Activated T-helper 1 cell treated with anti-CD3 and anti-CD28 coated beads, Interleukin-12 subunit alpha, Interleukin-12 subunit beta, Interleukin-2, Interleukin-4 antibody, amounts not matched to agents 30 ng/mL and 10 ng/mL and 1 ng/mL, durations not matched to agents 14 hours and 24 hours and 36 hours (primary cell): ENCODE measurements at regions not wholly inside any gene's neighbourhood (a gene's known extent, or its start where the extent isn't known, plus 50 kb on each side); places are given as distances from the start of the nearest gene placed in this dataset.

Experiments used
- DNase-seq: peaks from one replicate; pipeline ENCODE4 v3.0.0; 2021; ENCODE audit warnings: low spot score
- H3K27ac Mint-ChIP-seq: one replicate; pipeline ENCODE4 v1.8.0; 2021; ENCODE audit warnings: mild to moderate bottlenecking, mixed read lengths
- H3K27me3 Mint-ChIP-seq: one replicate; pipeline ENCODE4 v1.8.0; 2022; ENCODE audit warnings: mild to moderate bottlenecking, moderate library complexity, mixed read lengths; ENCODE audit not compliant: insufficient read depth
- H3K36me3 Mint-ChIP-seq: one replicate; pipeline ENCODE4 v1.8.0; 2021; ENCODE audit warnings: low read depth, mixed read lengths
- H3K4me1 Mint-ChIP-seq: one replicate; pipeline ENCODE4 v1.8.0; 2021; ENCODE audit warnings: low read depth, mixed read lengths
- H3K4me3 Mint-ChIP-seq: one replicate; pipeline ENCODE4 v1.8.0; 2021; ENCODE audit warnings: mild to moderate bottlenecking, moderate library complexity, mixed read lengths
- H3K9me3 Mint-ChIP-seq: one replicate; pipeline ENCODE4 v1.8.0; 2021; ENCODE audit warnings: mixed read lengths
- intact Hi-C: fragments of 100-400 bp; cut with micrococcal nuclease; formaldehyde crosslinking; loops from one replicate; pipeline ENCODE4 v1.15.1; 2024

DNA sequence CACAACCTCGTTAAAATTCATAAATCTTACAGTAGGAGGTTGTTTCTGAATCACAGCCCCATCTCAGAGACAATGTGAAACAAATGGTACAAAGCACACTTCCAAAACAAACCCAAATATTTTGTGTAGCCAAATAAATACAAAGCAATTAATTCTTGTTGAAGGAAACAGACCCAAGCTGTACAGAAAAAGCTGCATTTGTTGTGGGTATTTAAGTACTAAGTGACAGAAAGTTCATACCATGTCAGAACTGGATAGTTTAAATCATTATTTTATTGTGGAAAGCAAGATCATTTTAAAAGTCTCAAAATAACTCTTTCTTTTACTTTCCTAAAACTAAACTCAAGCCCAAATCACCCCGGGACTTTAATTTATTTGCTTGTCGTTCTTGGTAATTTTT, 570.7 kb downstream of the ELAVL2 start:
- H3K4me3 Mint-ChIP-seq = no peak overlapping the region
- DNase-seq = no peak
- no peak overlapping the region for H3K27ac Mint-ChIP-seq
- H3K9me3 Mint-ChIP-seq = peaks cover 22% of the 10 kb centered on the region
- intact Hi-C loops = no loop called here
- H3K36me3 Mint-ChIP-seq = no peaks in the 10 kb centered on the region
- H3K27me3 Mint-ChIP-seq = no peaks in the 10 kb centered on the region
- no peaks in the 10 kb centered on the region for H3K4me1 Mint-ChIP-seq

DNA sequence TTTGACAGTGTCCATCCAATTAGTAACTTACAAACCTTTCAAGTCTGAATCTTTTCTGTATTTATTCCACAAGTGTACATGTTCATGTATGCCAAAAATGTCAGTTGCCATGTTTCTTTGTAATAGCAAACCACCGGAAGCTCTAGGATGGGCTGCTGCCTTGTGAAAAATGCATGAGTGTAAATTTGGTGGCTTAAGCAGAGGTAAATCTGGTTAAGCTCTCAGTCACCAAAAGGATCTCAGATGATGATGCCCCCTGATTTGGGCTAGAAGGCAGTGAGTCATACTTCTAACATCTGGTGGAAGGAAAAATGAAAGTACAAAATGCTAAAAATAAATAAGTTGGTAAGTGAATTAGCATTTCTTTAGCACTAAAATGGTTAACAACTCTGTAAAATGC, 567.5 kb downstream of the ELAVL2 start:
- Mint-ChIP-seq H3K36me3 (no peaks in the 10 kb centered on the region), H3K27ac (no peak overlapping the region), H3K27me3 (no peaks in the 10 kb centered on the region), H3K4me3 (no peak overlapping the region), H3K4me1 (no peaks in the 10 kb centered on the region), H3K9me3 (peaks cover 11% of the 10 kb centered on the region)
- DNase-seq = no peak
- intact Hi-C loops = no loop called here

DNA sequence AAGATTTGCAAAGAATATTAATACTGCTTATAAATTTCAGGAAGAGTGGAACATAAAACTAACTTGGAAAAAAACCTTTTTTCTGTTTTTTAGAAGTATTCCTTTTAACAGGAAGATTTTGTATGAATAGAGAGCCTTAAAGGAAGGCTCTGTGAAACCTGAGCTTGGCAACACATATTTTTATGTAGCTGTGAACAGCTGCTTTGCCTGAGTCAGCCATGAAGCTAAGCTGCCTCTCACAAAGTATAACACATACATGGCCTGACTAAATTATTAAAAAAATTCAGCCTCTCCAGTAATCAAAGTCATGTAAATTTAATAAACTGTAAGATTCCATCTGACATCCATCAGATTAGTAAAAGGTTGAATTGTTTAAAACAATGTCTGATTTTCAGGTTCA, 547.5 kb downstream of the ELAVL2 start:
- intact Hi-C loops = no loop called here
- H3K4me1 Mint-ChIP-seq = no peaks in the 10 kb centered on the region
- no peak for DNase-seq

DNA sequence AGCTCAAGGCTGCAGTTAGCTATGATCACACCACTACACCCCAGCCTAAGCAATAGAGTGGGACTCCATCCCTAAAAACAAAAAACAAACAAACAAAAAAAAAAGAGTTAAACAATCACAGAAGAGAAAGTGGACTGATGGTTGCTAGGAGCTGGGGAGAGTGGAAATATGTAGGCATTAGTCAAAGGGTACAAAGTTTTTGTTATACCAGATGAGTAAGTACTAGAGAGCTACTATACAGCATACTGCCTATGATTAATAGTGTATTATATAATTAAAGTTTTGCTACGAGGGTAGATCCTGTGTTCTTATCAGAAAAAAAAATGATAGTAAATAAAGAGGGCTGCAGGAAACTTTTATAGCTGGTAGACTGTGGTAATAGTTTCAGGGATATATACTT, 538.6 kb downstream of the ELAVL2 start:
- no peak overlapping the region for H3K27ac Mint-ChIP-seq
- DNase-seq = no peak
- H3K9me3 Mint-ChIP-seq = peaks cover 4% of the 10 kb centered on the region
- no peaks in the 10 kb centered on the region for H3K36me3 Mint-ChIP-seq
- H3K27me3 Mint-ChIP-seq = no peaks in the 10 kb centered on the region
- intact Hi-C loops = no loop called here
- no peaks in the 10 kb centered on the region for H3K4me1 Mint-ChIP-seq
- H3K4me3 Mint-ChIP-seq = no peak overlapping the region

More for the DNA sequence above, 547.5 kb downstream of the ELAVL2 start:
- Mint-ChIP-seq H3K27me3 (no peaks in the 10 kb centered on the region), H3K9me3 (no peaks in the 10 kb centered on the region), H3K27ac (no peak overlapping the region), H3K4me3 (no peak overlapping the region), H3K36me3 (no peaks in the 10 kb centered on the region)

DNA sequence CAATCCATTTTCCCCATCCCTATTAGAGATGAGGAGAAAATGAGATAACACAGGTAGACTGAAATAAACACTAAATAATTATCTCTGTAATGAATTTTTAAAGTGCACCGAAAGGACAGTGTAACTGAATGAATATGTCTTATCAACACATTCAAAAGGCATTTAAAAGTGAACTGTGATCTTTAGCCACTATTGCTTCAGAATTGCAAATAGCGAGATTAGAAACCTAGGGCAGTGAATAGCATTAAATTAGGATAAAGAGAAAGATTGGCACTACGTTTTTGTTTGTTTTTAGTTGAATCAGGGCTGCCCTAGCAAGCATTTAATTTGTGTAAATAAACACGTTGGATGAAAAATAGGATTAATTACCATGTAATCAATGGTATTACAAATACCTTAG, 537.5 kb downstream of the ELAVL2 start:
- Mint-ChIP-seq H3K36me3 (no peaks in the 10 kb centered on the region), H3K27ac (no peak overlapping the region), H3K4me3 (no peak overlapping the region), H3K4me1 (no peaks in the 10 kb centered on the region), H3K9me3 (peaks cover 4% of the 10 kb centered on the region), H3K27me3 (no peaks in the 10 kb centered on the region)
- intact Hi-C loops = no loop called here
- no peak for DNase-seq

DNA sequence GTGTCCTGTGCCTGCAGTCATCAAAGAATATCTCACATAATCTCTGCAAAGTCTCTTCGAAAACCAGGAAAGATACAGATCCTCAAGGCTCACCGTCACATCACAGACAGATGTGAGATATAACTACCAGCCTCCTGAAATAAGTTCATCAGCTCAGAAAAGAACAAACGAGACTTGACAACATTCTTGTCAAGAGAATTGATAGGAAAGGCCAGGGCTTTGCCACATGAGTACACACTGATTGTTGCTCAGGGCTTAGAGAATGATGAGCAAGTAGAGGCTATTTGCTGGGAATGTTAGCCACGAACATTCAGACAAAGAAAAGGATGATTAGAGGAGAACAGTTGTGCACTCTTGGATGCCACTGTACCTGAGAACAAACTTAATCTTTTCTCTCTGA, 535.1 kb downstream of the ELAVL2 start:
- no peaks in the 10 kb centered on the region for H3K27me3 Mint-ChIP-seq
- no peak overlapping the region for H3K27ac Mint-ChIP-seq
- intact Hi-C loops = no loop called here
- no peaks in the 10 kb centered on the region for H3K36me3 Mint-ChIP-seq
- no peak for DNase-seq
- no peak overlapping the region for H3K4me3 Mint-ChIP-seq
- peaks cover 4% of the 10 kb centered on the region for H3K9me3 Mint-ChIP-seq
- no peaks in the 10 kb centered on the region for H3K4me1 Mint-ChIP-seq

DNA sequence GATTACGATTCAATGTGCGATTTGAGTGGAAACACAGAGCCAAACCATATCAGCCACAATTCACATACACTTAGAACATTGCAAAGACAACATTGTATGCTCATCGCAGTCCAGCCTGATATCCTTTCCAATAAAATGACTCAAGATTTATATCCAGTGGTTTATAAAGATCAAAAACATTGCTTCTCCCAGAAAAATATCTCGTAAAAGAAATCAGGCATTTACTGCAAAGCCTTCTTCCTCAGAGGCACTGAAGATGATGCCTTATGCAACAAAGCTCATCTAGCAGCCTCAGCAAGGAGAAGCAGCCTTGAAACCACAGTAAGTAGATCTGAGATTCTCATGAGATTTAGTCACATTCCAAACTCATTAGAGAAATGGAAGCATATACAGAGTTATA, 523.8 kb downstream of the ELAVL2 start:
- H3K4me1 Mint-ChIP-seq = no peaks in the 10 kb centered on the region
- H3K4me3 Mint-ChIP-seq = no peak overlapping the region
- intact Hi-C loops = no loop called here
- H3K36me3 Mint-ChIP-seq = no peaks in the 10 kb centered on the region
- peaks cover 13% of the 10 kb centered on the region for H3K9me3 Mint-ChIP-seq
- H3K27me3 Mint-ChIP-seq = no peaks in the 10 kb centered on the region
- H3K27ac Mint-ChIP-seq = no peak overlapping the region
- DNase-seq = no peak

DNA sequence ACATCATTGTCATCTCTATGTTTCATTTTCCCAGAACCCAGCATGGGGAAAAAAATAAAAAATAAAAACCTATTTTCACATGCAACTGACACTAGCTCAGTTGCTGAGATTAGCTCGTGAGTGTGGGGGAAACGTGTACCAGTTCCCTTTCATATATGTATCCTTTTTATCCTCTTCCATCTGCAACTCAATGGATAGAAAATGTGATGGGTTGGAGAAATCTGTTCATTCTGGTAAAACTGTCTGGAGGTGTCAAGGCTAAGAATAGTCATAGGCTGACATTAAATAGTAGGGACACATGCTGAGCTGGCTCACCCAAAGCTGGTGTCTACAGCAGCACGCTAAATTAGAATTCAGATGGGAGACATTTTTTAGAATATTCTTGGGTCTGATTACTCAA, 519.3 kb downstream of the ELAVL2 start:
- H3K36me3 Mint-ChIP-seq = no peaks in the 10 kb centered on the region
- no peaks in the 10 kb centered on the region for H3K27me3 Mint-ChIP-seq
- no peak overlapping the region for H3K27ac Mint-ChIP-seq
- intact Hi-C loops = no loop called here
- DNase-seq = no peak
- no peaks in the 10 kb centered on the region for H3K4me1 Mint-ChIP-seq
- peaks cover 13% of the 10 kb centered on the region for H3K9me3 Mint-ChIP-seq
- H3K4me3 Mint-ChIP-seq = no peak overlapping the region

DNA sequence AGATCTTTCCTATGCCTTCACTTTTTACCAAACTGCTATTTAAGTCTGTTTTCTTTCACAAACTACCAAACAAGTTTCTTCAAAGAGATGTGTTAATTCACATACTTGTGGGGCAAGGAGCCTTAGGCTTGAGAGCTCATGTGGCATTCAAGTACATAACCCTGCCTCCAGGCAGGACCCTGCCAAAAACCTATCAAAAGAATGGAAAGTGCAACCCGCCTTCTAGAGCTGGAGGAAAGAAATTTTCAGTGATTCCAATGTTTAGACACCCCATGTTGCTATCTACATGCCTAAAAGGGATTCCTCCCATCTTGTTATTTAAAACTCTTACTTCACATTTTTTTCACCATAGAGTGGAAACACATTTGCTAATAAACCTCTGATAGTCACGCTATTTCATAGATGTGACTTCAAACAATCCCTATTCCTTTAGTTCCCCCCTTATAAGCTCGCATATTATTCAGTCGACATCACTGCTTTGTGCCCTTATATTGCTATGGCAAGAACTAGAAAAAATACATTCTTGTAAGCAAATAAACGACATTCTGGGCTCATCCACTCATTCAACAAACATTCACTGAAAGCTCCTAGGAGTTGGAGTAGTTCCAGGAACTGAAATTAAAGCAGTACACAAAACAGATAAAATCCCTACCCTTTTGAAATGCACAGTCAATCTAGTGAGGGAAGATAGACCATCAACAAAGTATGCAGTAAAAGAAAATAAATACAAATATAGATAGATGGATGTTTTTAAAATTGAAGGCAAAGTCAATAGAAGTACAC, 518.1 kb downstream of the ELAVL2 start:
- no peaks in the 10 kb centered on the region for H3K4me1 Mint-ChIP-seq
- intact Hi-C loops = no loop called here

DNA sequence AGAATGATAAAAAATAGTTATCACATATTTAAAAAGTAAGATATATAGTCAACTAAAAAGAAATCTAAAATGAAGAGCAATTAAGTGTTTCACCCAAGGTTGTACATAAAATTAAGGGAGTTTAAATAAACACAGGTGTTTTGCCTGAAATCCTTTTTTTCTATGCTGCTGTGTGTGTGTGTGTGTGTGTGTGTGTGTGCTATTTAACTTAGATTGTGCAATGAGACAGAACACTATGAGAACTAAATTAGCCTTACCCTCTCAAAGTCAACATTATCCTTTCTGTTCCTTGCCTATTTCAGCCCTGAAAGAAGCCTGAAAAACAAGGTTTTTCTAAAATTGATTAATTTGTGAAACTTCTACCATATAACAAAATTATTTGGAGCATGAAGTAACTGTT, 516.2 kb downstream of the ELAVL2 start:
- H3K9me3 Mint-ChIP-seq = peaks cover 14% of the 10 kb centered on the region
- DNase-seq = no peak
- intact Hi-C loops = no loop called here
- no peaks in the 10 kb centered on the region for H3K27me3 Mint-ChIP-seq
- H3K4me1 Mint-ChIP-seq = no peaks in the 10 kb centered on the region
- H3K27ac Mint-ChIP-seq = no peak overlapping the region
- no peak overlapping the region for H3K4me3 Mint-ChIP-seq
- no peaks in the 10 kb centered on the region for H3K36me3 Mint-ChIP-seq

More for the DNA sequence above, 518.1 kb downstream of the ELAVL2 start:
- H3K27me3 Mint-ChIP-seq = no peaks in the 10 kb centered on the region
- peaks cover 18% of the 10 kb centered on the region for H3K9me3 Mint-ChIP-seq
- no peak overlapping the region for H3K27ac Mint-ChIP-seq
- no peak overlapping the region for H3K4me3 Mint-ChIP-seq
- no peak for DNase-seq
- H3K36me3 Mint-ChIP-seq = no peaks in the 10 kb centered on the region

DNA sequence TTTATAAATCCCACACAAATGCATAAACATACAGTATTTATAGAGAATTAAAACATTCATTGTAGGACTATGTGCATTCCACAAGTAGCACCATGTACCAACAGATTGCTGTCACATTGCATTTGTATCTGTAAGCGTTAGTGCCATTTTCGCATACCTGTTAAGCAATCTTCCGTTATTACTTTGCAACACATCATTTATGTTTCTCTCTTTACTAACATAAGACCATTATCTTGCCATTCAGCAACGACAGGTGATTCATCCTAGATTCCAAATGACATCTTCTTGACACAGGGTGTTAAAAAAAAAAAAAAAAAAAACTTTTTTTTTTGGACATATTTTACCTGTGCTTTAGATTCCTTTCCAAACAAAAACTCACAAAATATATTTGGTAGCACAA, 511.8 kb downstream of the ELAVL2 start:
- Mint-ChIP-seq H3K36me3 (no peaks in the 10 kb centered on the region), H3K9me3 (peaks cover 5% of the 10 kb centered on the region), H3K27ac (no peak overlapping the region), H3K4me1 (no peaks in the 10 kb centered on the region), H3K27me3 (no peaks in the 10 kb centered on the region), H3K4me3 (no peak overlapping the region)
- intact Hi-C loops = no loop called here
- no peak for DNase-seq

DNA sequence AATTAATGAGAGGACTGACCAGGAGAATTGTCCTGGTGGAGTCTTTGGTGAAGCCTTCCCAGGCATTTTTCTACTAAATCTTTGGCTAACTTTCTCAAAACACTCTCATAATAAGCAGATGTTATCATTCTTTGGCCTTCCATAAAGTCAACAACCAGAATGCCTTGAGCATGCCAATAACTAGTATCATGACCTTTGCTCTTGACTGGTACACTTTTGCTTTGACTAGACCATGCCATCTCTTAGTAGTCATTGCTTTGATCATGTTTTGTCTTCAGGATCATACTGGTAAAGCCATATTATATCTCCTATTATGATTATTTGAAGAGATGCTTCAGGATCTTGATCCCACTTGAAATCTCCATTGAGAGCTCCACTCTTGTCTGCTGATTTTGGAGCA, 506.9 kb downstream of the ELAVL2 start:
- DNase-seq = no peak
- Mint-ChIP-seq H3K4me1 (no peaks in the 10 kb centered on the region), H3K9me3 (peaks cover 5% of the 10 kb centered on the region), H3K27ac (no peak overlapping the region), H3K4me3 (no peak overlapping the region), H3K36me3 (no peaks in the 10 kb centered on the region), H3K27me3 (no peaks in the 10 kb centered on the region)
- intact Hi-C loops = no loop called here

DNA sequence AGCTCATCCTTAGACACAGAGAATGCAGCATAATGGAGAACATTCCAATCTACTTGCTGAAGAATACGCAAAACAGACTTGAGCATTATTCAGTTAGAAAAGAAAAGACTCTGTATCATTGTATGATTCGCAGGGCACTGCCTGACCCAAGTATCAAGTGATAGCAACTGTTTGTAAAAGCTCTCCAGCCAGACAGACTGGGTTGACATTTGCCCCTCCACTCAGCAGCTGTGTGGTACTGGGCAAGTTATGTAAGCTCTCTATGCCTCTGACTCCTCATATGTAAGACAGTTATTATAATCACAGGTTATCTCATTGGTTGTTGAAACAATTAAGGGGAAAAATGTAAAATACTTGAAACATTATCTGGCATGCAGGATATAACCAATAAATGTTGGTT, 505.0 kb downstream of the ELAVL2 start:
- intact Hi-C loops = no loop called here
- Mint-ChIP-seq H3K4me3 (no peak overlapping the region), H3K36me3 (no peaks in the 10 kb centered on the region), H3K27ac (no peak overlapping the region), H3K4me1 (no peaks in the 10 kb centered on the region), H3K9me3 (peaks cover 5% of the 10 kb centered on the region), H3K27me3 (no peaks in the 10 kb centered on the region)
- DNase-seq = no peak

DNA sequence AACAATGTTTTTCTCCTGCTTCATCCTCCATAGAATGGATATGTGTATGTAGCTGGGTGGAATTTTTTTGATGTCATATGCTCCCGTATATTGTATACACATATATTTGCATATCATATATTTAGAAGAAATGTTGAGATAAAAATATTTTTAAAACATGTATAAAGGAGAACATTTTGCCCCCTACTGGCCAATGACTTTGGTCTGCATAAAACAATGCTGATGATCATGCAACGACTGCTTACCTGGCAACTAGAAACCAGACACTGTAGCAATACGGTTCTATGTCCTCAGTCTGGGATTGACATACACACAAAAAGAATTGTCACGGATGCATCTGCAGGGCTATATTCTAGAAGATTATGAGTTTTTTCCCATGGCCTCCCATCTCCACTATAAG, 503.6 kb downstream of the ELAVL2 start:
- no peaks in the 10 kb centered on the region for H3K27me3 Mint-ChIP-seq
- no peaks in the 10 kb centered on the region for H3K4me1 Mint-ChIP-seq
- DNase-seq = no peak
- intact Hi-C loops = no loop called here
- H3K4me3 Mint-ChIP-seq = no peak overlapping the region
- H3K36me3 Mint-ChIP-seq = no peaks in the 10 kb centered on the region
- H3K9me3 Mint-ChIP-seq = peaks cover 12% of the 10 kb centered on the region
- no peak overlapping the region for H3K27ac Mint-ChIP-seq
